Stimulated activated CD4-positive, alpha-beta T cell treated with anti-CD3 and anti-CD28 coated beads, Interleukin-15, amount 100 ng/mL, for 48 hours (primary cell): ENCODE measurements at regions not wholly inside any gene's neighbourhood (a gene's known extent, or its start where the extent isn't known, plus 50 kb on each side); places are given as distances from the start of the nearest gene placed in this dataset.

ENCODE experiments used
- DNase-seq, 2 donors: peaks; one replicate each; pipeline ENCODE4 v3.0.0-alpha.2; 2020; ENCODE audit warnings: low read depth in 2 of 2

- no peak for DNase-seq
These were observed 1134.1 kb downstream of the VRK1 start for GRCh38 chr14:97931273-97931672.

DNA sequence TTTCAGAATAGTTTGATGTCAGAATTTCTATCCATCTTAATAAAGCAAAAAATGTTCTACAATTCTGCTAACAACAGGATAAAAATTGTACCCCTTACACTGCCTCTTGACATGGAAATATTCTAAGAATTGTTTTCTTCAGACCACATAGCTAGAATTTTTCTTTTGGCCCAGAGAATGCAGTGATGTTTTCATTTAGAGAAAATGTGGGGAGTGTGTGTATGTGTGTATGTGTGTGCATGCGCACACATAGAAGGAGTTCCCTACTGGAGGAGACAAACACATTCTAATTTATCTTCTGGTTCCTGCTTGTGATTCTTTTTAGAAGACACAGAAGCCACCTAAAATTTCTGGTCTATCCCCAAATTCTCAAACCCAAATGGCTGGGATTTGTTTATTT is 1145.7 kb downstream of the VRK1 start:
- no peak for DNase-seq

DNA sequence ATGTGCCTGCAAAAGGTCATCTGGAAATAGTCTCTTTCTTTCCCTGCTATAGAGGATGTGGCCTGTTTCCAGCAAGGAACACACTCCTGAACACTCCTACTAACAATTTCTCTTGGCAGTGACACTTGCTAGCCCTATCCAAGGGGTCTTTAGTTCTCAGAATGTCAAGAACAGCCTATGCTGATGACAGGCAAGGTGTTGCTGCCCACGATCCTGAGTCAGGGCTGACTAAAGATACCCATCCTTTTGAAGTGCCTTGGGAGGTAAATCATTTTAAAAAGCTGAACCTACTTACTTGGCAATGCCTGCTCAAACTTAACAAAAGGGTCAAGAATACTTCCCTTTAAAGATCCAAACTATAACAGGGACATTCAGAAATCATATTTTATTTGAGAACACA is 1146.4 kb downstream of the VRK1 start:
- peak; percentile 10 to 19 for DNase-seq

- no peak for DNase-seq
These were observed 1147.2 kb downstream of the VRK1 start for GRCh38 chr14:97944380-97944779.

- DNase-seq: no peak
These were observed 1148.4 kb downstream of the VRK1 start for GRCh38 chr14:97945631-97946030.

- DNase-seq: no peak
These were observed 1149.1 kb downstream of the VRK1 start for GRCh38 chr14:97946240-97946639.

GRCh38 chr14:97946641-97947040 is 1149.5 kb downstream of the VRK1 start:
- no peak for DNase-seq

DNA sequence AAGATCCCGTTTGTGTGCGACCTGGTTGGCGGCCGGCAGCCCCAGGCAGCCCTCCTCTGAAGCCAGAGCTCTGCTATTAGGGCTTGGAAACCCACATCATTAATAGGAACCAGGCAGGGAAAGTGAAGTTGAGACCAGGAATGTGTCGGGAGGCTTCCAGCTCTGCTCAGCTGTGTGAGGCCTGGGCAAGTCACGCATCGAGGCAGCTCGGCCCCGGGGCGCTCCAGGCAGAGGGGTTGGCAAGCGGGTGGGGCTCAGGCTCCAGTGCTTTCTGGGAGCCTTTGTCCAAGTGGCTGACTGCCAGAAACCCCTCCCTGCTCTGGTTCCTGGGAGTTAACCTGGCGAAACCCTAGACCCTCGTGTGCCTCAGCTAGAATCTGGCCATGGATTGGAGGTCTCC is 1151.7 kb downstream of the VRK1 start:
- no peak for DNase-seq

- DNase-seq: no peak
These were observed 1159.6 kb downstream of the VRK1 start for GRCh38 chr14:97956581-97957340.

DNA sequence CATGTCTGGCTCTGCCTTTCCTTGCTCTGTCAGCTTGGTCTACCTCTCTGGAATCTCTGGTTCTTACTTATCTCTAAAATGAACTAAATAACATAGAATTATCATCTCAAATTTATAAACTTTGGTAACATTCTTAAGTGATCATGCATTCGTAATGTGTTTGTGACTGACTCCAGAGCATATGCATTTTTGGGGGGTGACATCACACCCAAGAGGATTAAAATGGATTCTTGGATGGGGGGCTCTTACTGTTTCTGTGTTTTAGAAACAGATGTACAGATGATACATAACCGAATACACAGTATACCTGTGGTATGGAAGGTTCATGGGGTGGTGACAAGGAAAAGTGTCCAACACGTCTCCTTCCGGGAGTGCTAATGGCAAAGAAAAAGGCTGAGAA is 1162.1 kb downstream of the VRK1 start:
- DNase-seq: no peak

- DNase-seq: no peak
These were observed 1163.3 kb downstream of the VRK1 start for GRCh38 chr14:97960436-97960835.

DNA sequence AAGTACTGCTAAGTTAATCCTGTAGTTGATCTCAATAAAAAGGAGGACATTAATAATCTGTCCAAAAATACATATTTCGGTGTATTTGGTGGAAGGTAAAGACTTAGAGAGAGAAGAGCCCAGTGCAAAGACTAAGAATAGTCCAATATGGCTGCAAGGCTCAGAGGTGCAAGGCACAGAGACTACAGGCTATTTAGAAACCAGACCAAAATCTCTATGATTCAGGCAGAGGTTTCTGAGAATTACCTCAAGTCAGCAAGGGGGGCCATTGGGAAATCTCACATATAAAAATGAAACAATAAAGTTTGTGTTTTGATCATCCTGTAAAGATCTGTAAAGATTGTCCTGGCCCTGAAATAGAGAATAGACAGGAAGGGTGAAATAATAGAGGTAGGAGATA is 1173.0 kb downstream of the VRK1 start:
- no peak for DNase-seq

DNA sequence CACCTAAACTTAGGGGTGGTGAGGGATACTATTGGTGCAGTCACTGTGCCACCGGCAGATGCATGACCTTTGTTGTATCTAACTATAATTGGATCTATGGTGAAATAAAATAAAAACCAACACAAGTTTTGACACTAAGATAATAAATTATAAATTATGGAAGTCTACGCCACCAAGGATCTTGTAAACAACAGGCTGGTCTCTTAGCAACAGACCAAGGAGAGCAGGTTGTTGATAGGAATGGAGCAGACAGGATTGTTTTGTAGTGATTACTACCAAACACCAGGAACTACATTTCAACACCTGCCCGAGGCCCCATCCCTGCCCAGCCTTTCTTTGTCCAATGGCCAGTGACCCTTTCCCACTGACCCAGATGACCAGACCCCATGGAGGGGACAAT is 1178.0 kb downstream of the VRK1 start:
- DNase-seq: no peak

GRCh38 chr14:97975962-97976361 is 1178.8 kb downstream of the VRK1 start:
- no peak for DNase-seq

- DNase-seq: no peak
These were observed 1179.7 kb downstream of the VRK1 start for GRCh38 chr14:97976861-97977260.

DNA sequence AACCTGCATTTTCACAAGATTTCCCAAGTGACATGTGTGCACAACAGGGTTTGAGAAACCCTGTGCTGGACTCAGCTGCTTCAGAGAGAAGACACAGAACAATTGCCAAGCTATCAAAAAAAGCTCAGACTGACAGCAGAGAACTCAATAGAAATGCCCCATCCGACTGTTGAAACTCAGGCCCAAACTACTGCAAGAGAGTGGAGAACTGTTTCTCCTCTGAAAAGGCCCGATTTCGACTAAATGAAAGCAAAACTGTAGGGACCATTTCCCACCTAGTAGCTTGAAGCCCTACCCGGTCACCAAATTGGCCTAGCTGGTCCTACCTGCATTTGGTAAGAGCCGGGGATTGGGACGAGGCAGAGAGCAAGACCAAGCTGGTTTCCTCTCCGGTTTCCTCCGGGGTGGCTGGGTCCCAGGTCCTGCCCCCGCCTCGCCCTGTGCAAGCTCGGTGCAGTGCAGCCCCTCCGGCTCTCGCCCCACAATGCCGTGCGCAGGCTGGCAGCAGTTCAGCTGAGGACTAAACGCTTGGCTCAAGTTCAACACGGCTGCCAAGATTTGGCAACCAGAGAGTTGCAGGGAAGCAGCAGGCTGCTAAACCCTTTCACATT is 1180.6 kb downstream of the VRK1 start:
- DNase-seq: peak; percentile 67 to 75

- DNase-seq: peak; percentile 76 to 81
These were observed 1181.2 kb downstream of the VRK1 start for GRCh38 chr14:97978341-97978740.

- no peak for DNase-seq
These were observed 1196.4 kb downstream of the VRK1 start for GRCh38 chr14:97993508-97994019.

- no peak for DNase-seq
These were observed 1196.9 kb downstream of the VRK1 start for GRCh38 chr14:97994020-97994531.

DNA sequence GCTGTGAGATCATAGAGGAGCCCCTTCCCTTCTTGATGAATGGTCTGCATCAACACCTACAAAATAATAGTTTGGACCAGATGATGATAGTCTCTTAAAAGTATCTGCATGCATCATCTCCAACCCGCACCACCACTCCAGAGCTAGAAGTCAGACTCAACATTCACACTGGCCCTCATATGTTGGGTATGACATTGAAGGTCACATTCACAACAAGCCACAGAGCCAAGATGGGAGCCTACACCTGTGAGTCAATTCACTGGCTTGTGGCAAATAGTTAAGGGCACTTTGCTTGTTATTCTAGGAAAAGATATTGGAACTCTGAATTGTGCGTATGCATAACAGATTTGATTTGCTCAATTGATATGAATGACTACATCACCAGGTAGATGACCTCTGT is 1197.9 kb downstream of the VRK1 start:
- DNase-seq: no peak

DNA sequence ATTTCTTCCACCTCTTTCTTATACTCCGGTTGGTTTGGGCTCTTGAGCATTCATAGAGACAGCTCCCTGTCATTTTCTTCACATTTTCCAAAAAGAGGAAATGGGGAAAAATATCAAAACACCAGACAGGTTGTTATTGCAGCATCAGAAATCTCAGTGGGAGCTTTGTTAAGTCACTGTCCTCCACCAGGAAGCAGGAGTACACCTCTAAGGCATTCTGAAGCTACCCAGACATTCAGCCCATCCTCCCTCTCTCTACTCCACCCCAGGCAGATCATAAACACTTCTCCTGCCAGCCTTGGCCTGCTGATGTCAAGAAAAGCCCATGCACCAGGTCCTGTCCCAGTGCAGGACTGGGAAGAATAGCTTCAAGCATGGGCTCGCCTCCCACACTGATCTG is 1198.3 kb downstream of the VRK1 start:
- DNase-seq: no peak

DNA sequence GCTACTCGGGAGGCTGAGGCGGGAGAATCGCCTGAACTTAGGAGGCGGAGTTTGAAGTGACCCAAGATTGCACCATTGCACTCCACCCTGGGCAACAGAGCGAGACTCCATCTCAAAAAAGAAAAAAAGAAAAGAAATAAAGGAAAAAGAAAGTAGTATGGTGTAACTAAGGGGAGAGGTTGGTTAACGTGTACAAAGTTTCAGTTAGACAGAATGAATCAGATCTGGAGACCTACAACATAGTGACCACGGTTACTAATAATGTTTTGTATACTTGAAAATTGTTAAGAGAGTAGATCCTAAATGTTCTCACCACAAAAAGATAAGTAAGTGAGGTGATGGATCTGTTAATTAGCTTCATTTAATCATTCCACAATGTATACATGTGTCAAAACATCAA is 1208.8 kb downstream of the VRK1 start:
- DNase-seq: no peak
